OCI-LY7 (cell line): ENCODE measurements at regions not wholly inside any gene's neighbourhood (a gene's known extent, or its start where the extent isn't known, plus 50 kb on each side); places are given as distances from the start of the nearest gene placed in this dataset.

Experiments
- CTCF ChIP-seq: fragments of 200-600 bp; sonication (generic); conservative IDR thresholded peaks from 2 replicates; pipeline ENCODE4 v1.5.1; 2014; ENCODE audit warnings: mild to moderate bottlenecking, antibody characterized with exemption, low read length, moderate library complexity, mixed read lengths
- EZH2phosphoT487 ChIP-seq: fragments of 200-600 bp; sonication (generic); IDR thresholded peaks from 2 replicates; pipeline ENCODE4 v1.6.1; 2018; ENCODE audit warnings: low read depth, borderline replicate concordance, mild to moderate bottlenecking, mixed run types, antibody characterized with exemption, low read length, moderate library complexity, mixed read lengths

DNA sequence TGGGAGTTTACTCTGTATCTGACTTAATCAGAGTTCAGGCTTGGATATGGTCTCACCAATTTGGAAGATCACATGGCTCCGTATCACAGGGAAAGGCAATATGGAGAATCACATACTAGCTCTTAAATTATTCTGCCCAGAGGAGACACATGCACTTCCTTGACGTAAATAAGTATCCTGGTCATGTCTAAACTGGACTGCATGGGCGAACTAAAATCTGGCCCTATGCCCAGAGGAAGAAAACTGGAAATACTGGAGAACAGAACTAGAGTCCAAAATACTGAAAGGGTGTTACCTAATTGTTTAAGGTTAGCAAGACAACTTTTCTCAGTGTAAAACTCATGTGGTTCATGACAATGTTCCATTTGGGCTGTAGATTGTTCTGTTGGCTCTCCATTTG is 832.3 kb downstream of the RAB28 start:
- TF ChIP-seq CTCF (no peak), EZH2phosphoT487 (no peak)
